ENCODE measurements at regions not wholly inside any gene's neighbourhood (a gene's known extent, or its start where the extent isn't known, plus 50 kb on each side); places are given as distances from the start of the nearest gene placed in this dataset.

DNA sequence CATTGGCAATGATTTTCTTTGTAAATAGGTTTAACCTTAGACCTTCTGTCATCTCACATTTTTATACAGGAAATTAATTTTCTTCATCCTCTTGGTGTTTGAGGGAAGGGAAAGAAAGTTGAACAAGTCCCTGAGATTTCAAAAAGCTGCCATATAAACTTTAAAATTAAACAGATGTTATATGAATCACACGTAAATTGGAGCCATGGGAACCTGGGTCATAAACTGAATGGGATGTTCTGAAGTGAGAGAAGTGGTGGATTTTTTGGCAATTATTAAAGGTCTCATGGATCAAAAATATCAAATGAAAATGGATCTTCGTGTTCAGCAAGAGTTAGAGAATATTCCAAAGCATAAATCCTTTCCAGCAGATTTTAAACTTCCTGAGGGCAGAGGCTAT is 242.2 kb downstream of the DMRT2 start:
- ATAC-seq: no peak
- TF ChIP-seq, protein P1, sequence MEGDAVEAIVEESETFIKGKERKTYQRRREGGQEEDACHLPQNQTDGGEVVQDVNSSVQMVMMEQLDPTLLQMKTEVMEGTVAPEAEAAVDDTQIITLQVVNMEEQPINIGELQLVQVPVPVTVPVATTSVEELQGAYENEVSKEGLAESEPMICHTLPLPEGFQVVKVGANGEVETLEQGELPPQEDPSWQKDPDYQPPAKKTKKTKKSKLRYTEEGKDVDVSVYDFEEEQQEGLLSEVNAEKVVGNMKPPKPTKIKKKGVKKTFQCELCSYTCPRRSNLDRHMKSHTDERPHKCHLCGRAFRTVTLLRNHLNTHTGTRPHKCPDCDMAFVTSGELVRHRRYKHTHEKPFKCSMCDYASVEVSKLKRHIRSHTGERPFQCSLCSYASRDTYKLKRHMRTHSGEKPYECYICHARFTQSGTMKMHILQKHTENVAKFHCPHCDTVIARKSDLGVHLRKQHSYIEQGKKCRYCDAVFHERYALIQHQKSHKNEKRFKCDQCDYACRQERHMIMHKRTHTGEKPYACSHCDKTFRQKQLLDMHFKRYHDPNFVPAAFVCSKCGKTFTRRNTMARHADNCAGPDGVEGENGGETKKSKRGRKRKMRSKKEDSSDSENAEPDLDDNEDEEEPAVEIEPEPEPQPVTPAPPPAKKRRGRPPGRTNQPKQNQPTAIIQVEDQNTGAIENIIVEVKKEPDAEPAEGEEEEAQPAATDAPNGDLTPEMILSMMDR (IDR thresholded peaks at IDR 0.05): no peak
- H3K36me3 ChIP-seq: no peaks in the 10 kb centered on the region
- H3K9me3 ChIP-seq: no peaks in the 10 kb centered on the region
- no peaks in the 10 kb centered on the region for H3K27me3 ChIP-seq
- H3K4me1 ChIP-seq: no peaks in the 10 kb centered on the region
- no peak overlapping the region for H3K4me3 ChIP-seq
- intact Hi-C loops (cut with DNase I): no loop called here
- H3K27ac ChIP-seq: no peak overlapping the region
- no peak for DNase-seq

DNA sequence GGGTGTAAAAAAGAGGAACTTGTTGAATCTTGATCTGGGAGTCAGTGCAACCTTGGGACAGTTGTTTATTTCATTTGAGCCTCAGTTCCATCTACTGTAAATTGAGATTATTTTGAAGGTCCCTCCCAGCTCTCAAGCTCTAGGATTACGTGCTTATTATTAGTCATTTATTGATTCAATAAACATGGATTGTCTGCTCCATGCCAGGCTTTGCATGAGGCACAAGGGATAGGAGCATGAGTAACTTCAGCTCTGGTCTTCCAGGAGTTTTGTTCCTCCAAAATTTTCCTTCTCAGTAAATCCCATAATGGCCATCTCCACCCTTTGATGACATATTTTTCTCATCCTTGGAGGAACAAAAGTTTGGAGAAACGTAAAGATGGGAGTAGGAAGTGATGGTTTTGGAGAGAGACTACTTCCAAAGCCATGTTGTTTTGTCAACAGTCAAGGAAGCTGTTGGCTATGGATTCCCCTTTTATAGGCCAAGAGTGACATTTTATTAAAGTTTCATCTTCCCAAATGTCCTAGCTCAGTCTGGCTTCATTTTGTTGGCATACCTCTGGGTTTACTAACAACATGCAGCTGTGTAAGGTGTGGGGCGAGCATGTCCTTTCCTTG is 244.6 kb downstream of the DMRT2 start:
- Histone ChIP-seq H3K36me3 (no peaks in the 10 kb centered on the region), H3K4me3 (no peak overlapping the region), H3K27me3 (no peaks in the 10 kb centered on the region), H3K9me3 (no peaks in the 10 kb centered on the region), H3K4me1 (no peaks in the 10 kb centered on the region), H3K27ac (no peak overlapping the region)
- ATAC-seq: no peak
- DNase-seq: no peak
- TF ChIP-seq, protein P1 (IDR thresholded peaks at IDR 0.05): no peak
- intact Hi-C loops (cut with DNase I): no loop called here

DNA sequence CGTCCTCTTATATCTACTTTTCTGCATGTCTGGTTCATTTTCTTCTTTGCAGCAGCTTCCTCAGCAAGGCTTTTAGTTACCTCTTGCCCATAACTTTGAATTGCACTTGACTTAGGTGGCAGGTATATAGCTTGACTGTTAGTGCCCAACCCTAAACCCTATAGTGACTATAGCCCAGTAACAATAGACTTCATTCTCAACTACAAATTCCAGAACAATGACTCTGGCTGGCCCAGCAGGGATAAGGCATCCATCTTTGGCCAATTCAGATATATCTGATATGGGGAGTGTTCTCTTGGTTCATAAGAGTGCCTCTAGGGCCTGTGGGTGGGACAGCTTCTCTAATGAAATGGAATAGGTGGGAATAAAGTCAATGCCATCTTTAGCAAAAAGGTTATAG is 246.2 kb downstream of the DMRT2 start:
- Histone ChIP-seq H3K27ac (no peak overlapping the region), H3K9me3 (no peaks in the 10 kb centered on the region), H3K4me1 (no peaks in the 10 kb centered on the region), H3K27me3 (no peaks in the 10 kb centered on the region), H3K4me3 (no peak overlapping the region), H3K36me3 (no peaks in the 10 kb centered on the region)
- TF ChIP-seq, protein P1 (IDR thresholded peaks at IDR 0.05): no peak
- ATAC-seq: no peak
- no peak for DNase-seq
- intact Hi-C loops (cut with DNase I): no loop called here

DNA sequence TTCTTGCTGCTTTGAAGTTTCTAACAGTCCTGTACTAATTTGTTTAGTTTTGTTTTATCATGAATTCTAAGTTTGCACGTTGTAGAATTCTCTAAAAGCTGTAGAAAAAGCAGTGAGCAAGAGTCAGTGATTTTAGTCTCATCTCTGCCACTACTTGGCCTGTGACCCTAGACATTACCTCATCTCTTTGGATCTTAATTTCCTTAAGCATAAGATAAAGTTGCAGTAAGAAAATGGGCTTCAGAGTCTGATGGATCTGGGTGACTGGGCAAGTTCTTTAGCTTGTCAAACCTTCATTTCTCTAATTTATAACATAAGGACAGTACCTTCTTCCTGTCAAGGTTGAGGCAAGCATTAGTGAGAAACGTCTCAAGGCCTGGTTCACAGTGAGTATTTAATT is 247.9 kb downstream of the DMRT2 start:
- Histone ChIP-seq H3K4me1 (no peaks in the 10 kb centered on the region), H3K9me3 (no peaks in the 10 kb centered on the region), H3K36me3 (no peaks in the 10 kb centered on the region), H3K27me3 (no peaks in the 10 kb centered on the region), H3K27ac (no peak overlapping the region), H3K4me3 (no peak overlapping the region)
- ATAC-seq (no peak), DNase-seq (no peak)
- TF ChIP-seq, protein P1 (IDR thresholded peaks at IDR 0.05): no peak
- intact Hi-C loops (cut with DNase I): no loop called here

DNA sequence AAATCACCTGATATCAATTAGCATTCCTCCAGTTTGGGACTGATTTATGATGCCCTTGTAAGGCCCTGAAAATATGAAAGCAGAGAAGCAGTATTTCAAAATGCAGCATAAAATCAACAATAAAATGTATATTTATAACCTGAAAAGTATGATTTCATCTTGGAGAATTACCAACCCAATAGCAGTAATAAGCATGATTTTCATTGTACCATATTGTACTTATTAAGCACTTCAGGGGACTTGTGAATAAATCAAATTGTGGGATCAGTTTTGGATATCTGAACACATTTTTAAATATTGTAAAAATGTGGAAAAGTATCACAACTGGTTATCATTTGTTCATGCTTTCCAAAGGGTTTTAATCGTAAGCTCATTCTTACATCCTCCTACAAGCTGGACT is 250.8 kb downstream of the DMRT2 start:
- no peak for DNase-seq
- TF ChIP-seq, protein P1 (IDR thresholded peaks at IDR 0.05): no peak
- intact Hi-C loops (cut with DNase I): no loop called here
- Histone ChIP-seq H3K4me1 (no peaks in the 10 kb centered on the region), H3K9me3 (no peaks in the 10 kb centered on the region), H3K36me3 (no peaks in the 10 kb centered on the region), H3K4me3 (no peak overlapping the region), H3K27me3 (no peaks in the 10 kb centered on the region), H3K27ac (no peak overlapping the region)
- ATAC-seq: no peak

All from left lung (tissue), 4 donors.